SK-N-SH (cell line): ENCODE measurements at regions not wholly inside any gene's neighbourhood (a gene's known extent, or its start where the extent isn't known, plus 50 kb on each side); places are given as distances from the start of the nearest gene placed in this dataset.

Experiments used
- CTCF ChIA-PET: fragments of 300-600, 350-600 bp; formaldehyde crosslinking; extraction: SDS; loops from one replicate; lab custom pipeline; 2021; lab: Yijun Ruan, JAX
- POLR2A ChIA-PET: fragments of 350-600 bp; sonication (Branson Sonifier 250); formaldehyde crosslinking; extraction: SDS; loops from one replicate; lab custom pipeline; 2020; ENCODE audit warnings: antibody characterized with exemption, inconsistent platforms; lab: Yijun Ruan, JAX
- DNase-seq: peaks from one replicate; pipeline ENCODE4 v3.0.0; 2012
- H2AFZ ChIP-seq: fragments of 200-600 bp; sonication (generic); 2 replicates; pipeline ENCODE4 v1.8.1; 2016; ENCODE audit warnings: antibody characterized with exemption, mild to moderate bottlenecking, low read depth
- H3F3A ChIP-seq: fragments of 200-600 bp; sonication (generic); replicated peaks from 2 replicates; pipeline ENCODE3; 2016; ENCODE audit warnings: antibody characterized with exemption, mild to moderate bottlenecking; ENCODE audit not compliant: insufficient read depth
- H3K27ac ChIP-seq, 2 experiments: fragments of 200-500 bp in 1 of 2; fragments of 200-600 bp in 1 of 2; sonication (Bioruptor generic) in 1 of 2; sonication (generic), shearing (Covaris generic) in 1 of 2; 2 replicates each; pipeline versions ENCODE4 v1.5.1 to v1.6.1; 2014 to 2016; ENCODE audit warnings: low read depth in 2 of 2, inconsistent platforms in 1 of 2, low read length in 1 of 2, mild to moderate bottlenecking in 1 of 2, mixed read lengths in 1 of 2
- H3K27me3 ChIP-seq: fragments of 200-600 bp; sonication (generic), shearing (Covaris generic); 2 replicates; pipeline ENCODE4 v1.6.1; 2016; ENCODE audit warnings: mixed run types; ENCODE audit not compliant: insufficient read depth
- H3K36me3 ChIP-seq, 2 experiments: fragments of 200-500 bp in 1 of 2; fragments of 200-600 bp in 1 of 2; sonication (Bioruptor generic) in 1 of 2; sonication (generic) in 1 of 2; replicated peaks in 1 of 2; 2 replicates each; pipeline versions ENCODE3 to v1.5.1; 2014 to 2016; ENCODE audit warnings: low read length in 1 of 2, mild to moderate bottlenecking in 1 of 2; ENCODE audit not compliant: insufficient read depth in 2 of 2, control insufficient read depth in 1 of 2
- H3K4me1 ChIP-seq, 2 experiments: fragments of 200-500 bp in 1 of 2; fragments of 200-600 bp in 1 of 2; sonication (Bioruptor generic) in 1 of 2; sonication (generic), shearing (Covaris generic) in 1 of 2; 2 replicates each; pipeline versions ENCODE4 v1.5.1 to v1.6.1; 2014 to 2016; ENCODE audit warnings: low read depth in 1 of 2, low read length in 1 of 2, mixed run types in 1 of 2; ENCODE audit not compliant: insufficient read depth in 2 of 2, control insufficient read depth in 1 of 2
- H3K4me2 ChIP-seq: fragments of 200-600 bp; sonication (generic), shearing (Covaris generic); 2 replicates; pipeline ENCODE4 v1.6.1; 2017; ENCODE audit warnings: mixed run types
- H3K4me3 ChIP-seq, 2 experiments: fragments of 200-500 bp in 1 of 2; fragments of 200-600 bp in 1 of 2; sonication (Bioruptor generic) in 1 of 2; sonication (generic), shearing (Covaris generic) in 1 of 2; 2 replicates each; pipeline versions ENCODE4 v1.5.1 to v1.8.1; 2014 to 2016; ENCODE audit warnings: low read depth in 2 of 2, inconsistent platforms in 1 of 2, low read length in 1 of 2, mild to moderate bottlenecking in 1 of 2, mixed read lengths in 1 of 2, moderate library complexity in 1 of 2
- H3K79me2 ChIP-seq: fragments of 200-600 bp; sonication (generic); 2 replicates; pipeline ENCODE4 v1.8.1; 2017; ENCODE audit warnings: mild to moderate bottlenecking; ENCODE audit not compliant: insufficient read depth
- H3K9ac ChIP-seq: fragments of 200-600 bp; sonication (generic); 2 replicates; pipeline ENCODE4 v1.6.1; 2017; ENCODE audit warnings: mixed run types
- H3K9me2 ChIP-seq: fragments of 200-600 bp; sonication (generic); 2 replicates; pipeline ENCODE4 v1.6.1; 2017; ENCODE audit warnings: mixed run types
- H3K9me3 ChIP-seq: fragments of 200-600 bp; sonication (generic); 2 replicates; pipeline ENCODE4 v1.6.1; 2017; ENCODE audit warnings: mixed run types, mild to moderate bottlenecking, moderate library complexity
- H4K20me1 ChIP-seq: fragments of 200-600 bp; sonication (generic); 2 replicates; pipeline ENCODE4 v1.6.1; 2017; ENCODE audit warnings: mild to moderate bottlenecking, mixed run types; ENCODE audit not compliant: insufficient read depth
- ELF1 ChIP-seq: IDR thresholded peaks from 2 replicates; pipeline ENCODE4 v1.4.0; 2012
- GABPA ChIP-seq: IDR thresholded peaks from 2 replicates; pipeline ENCODE4 v1.4.0; 2012; ENCODE audit warnings: low read depth, mild to moderate bottlenecking
- GATA2 ChIP-seq: sonication (generic); formaldehyde crosslinking; IDR thresholded peaks from 2 replicates; pipeline ENCODE4 v1.5.0; 2020; ENCODE audit warnings: mild to moderate bottlenecking, missing genetic modification reagents
- IRF3 ChIP-seq: fragments of 150-350 bp; IDR thresholded peaks from 2 replicates; pipeline ENCODE4 v1.6.1; 2016; ENCODE audit warnings: mild to moderate bottlenecking, low read depth, low read length
- MAX ChIP-seq: IDR thresholded peaks from 2 replicates; pipeline ENCODE4 v1.4.0; 2012; ENCODE audit warnings: low read depth
- MXI1 ChIP-seq: IDR thresholded peaks from 2 replicates; pipeline ENCODE4 v1.6.1; 2012; ENCODE audit warnings: mild to moderate bottlenecking, low read depth, low read length, improper control_type of control experiment
- NFIC ChIP-seq: IDR thresholded peaks from 2 replicates; pipeline ENCODE4 v1.4.0; 2012; ENCODE audit warnings: borderline replicate concordance
- PBX3 ChIP-seq: IDR thresholded peaks from 2 replicates; pipeline ENCODE4; 2012
- POLR2AphosphoS5 ChIP-seq: IDR thresholded peaks from 2 replicates; pipeline ENCODE4 v1.6.1; 2012; ENCODE audit warnings: low read depth, low read length
- RAD21 ChIP-seq: IDR thresholded peaks from 2 replicates; pipeline ENCODE4 v1.6.1; 2012; ENCODE audit warnings: mild to moderate bottlenecking, low read length
- RXRA ChIP-seq: IDR thresholded peaks from 2 replicates; pipeline ENCODE4 v1.4.0; 2012; ENCODE audit warnings: low read depth, mild to moderate bottlenecking, borderline replicate concordance
- SIN3A ChIP-seq: IDR thresholded peaks from 2 replicates; pipeline ENCODE4 v1.6.1; 2012; ENCODE audit warnings: low read depth, mild to moderate bottlenecking, low read length, moderate library complexity, borderline replicate concordance
- SMC3 ChIP-seq: IDR thresholded peaks from 2 replicates; pipeline ENCODE4 v1.6.1; 2012; ENCODE audit warnings: low read depth, low read length, improper control_type of control experiment
- TAF1 ChIP-seq: IDR thresholded peaks from 2 replicates; pipeline ENCODE4 v1.6.1; 2012; ENCODE audit warnings: low read depth, mild to moderate bottlenecking, low read length, moderate library complexity, borderline replicate concordance
- TCF12 ChIP-seq: IDR thresholded peaks from 2 replicates; pipeline ENCODE4 v1.4.0; 2012
- TEAD4 ChIP-seq: IDR thresholded peaks from 2 replicates; pipeline ENCODE4 v1.4.0; 2012; ENCODE audit warnings: mild to moderate bottlenecking, borderline replicate concordance; ENCODE audit not compliant: insufficient read depth
- USF1 ChIP-seq: IDR thresholded peaks from 2 replicates; pipeline ENCODE4 v1.4.0; 2012; ENCODE audit warnings: low read depth, borderline replicate concordance
- USF2 ChIP-seq: fragments of 150-350 bp; IDR thresholded peaks from 2 replicates; pipeline ENCODE4 v1.6.1; 2017; ENCODE audit warnings: antibody characterized with exemption, low read length, low read depth, borderline replicate concordance
- YY1 ChIP-seq: IDR thresholded peaks from 2 replicates; pipeline ENCODE4 v1.4.0; 2012; ENCODE audit warnings: low read depth, mild to moderate bottlenecking
- WGBS: methylation state at CpG from one replicate; pipeline ENCODE4 v1.1.6; 2017; ENCODE audit warnings: low lambda C conversion rate; 5-methylcytosine and 5-hydroxymethylcytosine counted together
- TF ChIP-seq, protein P1 (sequence below): fragments of 200-600 bp; sonication (generic); IDR thresholded peaks from 2 replicates; pipeline ENCODE4 v1.6.1; 2017; ENCODE audit warnings: antibody characterized with exemption, mild to moderate bottlenecking, moderate library complexity

- Histone ChIP-seq H3K79me2 (no peaks in the 10 kb centered on the region), H3K4me2 (no peak overlapping the region), H3K9me3 (no peaks in the 10 kb centered on the region), H3K9ac (no peak overlapping the region), H3K27me3 (no peaks in the 10 kb centered on the region), H3K4me3 (no peak overlapping the region), H3K36me3 (no peaks in the 10 kb centered on the region), H3K4me1 (no peaks in the 10 kb centered on the region), H4K20me1 (no peaks in the 10 kb centered on the region), H2AFZ (no peak overlapping the region), H3K27ac (no peak overlapping the region), H3K9me2 (no peaks in the 10 kb centered on the region), H3F3A (no peaks in the 10 kb centered on the region)
- no peak for DNase-seq
- no peak for TF ChIP-seq ELF1
- TF ChIP-seq USF2: no peak
- no peak for TF ChIP-seq RAD21
- TF ChIP-seq POLR2AphosphoS5: no peak
- no peak for TF ChIP-seq MXI1
- no peak for TF ChIP-seq IRF3
- no peak for TF ChIP-seq SIN3A
- WGBS: 18% methylated on average over 1 of the region's 1 CpG
- POLR2A ChIA-PET: no interaction called here
- CTCF ChIA-PET: no interaction called here
Observed at GRCh38 chr5:89401659-89402058, 518.7 kb upstream of the MEF2C start.

GRCh38 chr5:89401012-89401411, 518.0 kb upstream of the MEF2C start:
- WGBS: 43% methylated on average over 3 of the region's 3 CpGs
- no peak overlapping the region for H3K9ac ChIP-seq
- CTCF ChIA-PET: no interaction called here
- no peak overlapping the region for H3K4me3 ChIP-seq
- no peaks in the 10 kb centered on the region for H4K20me1 ChIP-seq
- H3K27me3 ChIP-seq: no peaks in the 10 kb centered on the region
- POLR2A ChIA-PET: no interaction called here
- no peaks in the 10 kb centered on the region for H3F3A ChIP-seq
- TF ChIP-seq IRF3: no peak
- TF ChIP-seq MXI1: no peak
- no peak for TF ChIP-seq USF1
- TF ChIP-seq MAX: no peak
- TF ChIP-seq, protein P1, sequence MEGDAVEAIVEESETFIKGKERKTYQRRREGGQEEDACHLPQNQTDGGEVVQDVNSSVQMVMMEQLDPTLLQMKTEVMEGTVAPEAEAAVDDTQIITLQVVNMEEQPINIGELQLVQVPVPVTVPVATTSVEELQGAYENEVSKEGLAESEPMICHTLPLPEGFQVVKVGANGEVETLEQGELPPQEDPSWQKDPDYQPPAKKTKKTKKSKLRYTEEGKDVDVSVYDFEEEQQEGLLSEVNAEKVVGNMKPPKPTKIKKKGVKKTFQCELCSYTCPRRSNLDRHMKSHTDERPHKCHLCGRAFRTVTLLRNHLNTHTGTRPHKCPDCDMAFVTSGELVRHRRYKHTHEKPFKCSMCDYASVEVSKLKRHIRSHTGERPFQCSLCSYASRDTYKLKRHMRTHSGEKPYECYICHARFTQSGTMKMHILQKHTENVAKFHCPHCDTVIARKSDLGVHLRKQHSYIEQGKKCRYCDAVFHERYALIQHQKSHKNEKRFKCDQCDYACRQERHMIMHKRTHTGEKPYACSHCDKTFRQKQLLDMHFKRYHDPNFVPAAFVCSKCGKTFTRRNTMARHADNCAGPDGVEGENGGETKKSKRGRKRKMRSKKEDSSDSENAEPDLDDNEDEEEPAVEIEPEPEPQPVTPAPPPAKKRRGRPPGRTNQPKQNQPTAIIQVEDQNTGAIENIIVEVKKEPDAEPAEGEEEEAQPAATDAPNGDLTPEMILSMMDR: no peak
- no peak for TF ChIP-seq SMC3
- TF ChIP-seq TEAD4: no peak
- TF ChIP-seq YY1: no peak
- no peak for TF ChIP-seq RXRA
- no peak for TF ChIP-seq POLR2AphosphoS5
- TF ChIP-seq GABPA: no peak
- TF ChIP-seq TCF12: no peak
- TF ChIP-seq NFIC: no peak
- no peak for TF ChIP-seq SIN3A
- TF ChIP-seq PBX3: no peak
- no peak for TF ChIP-seq TAF1
- no peak for TF ChIP-seq RAD21
- no peak for TF ChIP-seq USF2
- TF ChIP-seq GATA2 (CRISPR knock-in tag): no peak
- no peaks in the 10 kb centered on the region for H3K9me2 ChIP-seq
- no peaks in the 10 kb centered on the region for H3K79me2 ChIP-seq
- DNase-seq: no peak
- no peaks in the 10 kb centered on the region for H3K4me1 ChIP-seq
- no peaks in the 10 kb centered on the region for H3K9me3 ChIP-seq
- no peak overlapping the region for H2AFZ ChIP-seq
- H3K36me3 ChIP-seq: no peaks in the 10 kb centered on the region
- no peak overlapping the region for H3K4me2 ChIP-seq
- H3K27ac ChIP-seq: no peak overlapping the region
